ENCODE measurements at regions not wholly inside any gene's neighbourhood (a gene's known extent, or its start where the extent isn't known, plus 50 kb on each side); places are given as distances from the start of the nearest gene placed in this dataset.

- intact Hi-C loops (cut with micrococcal nuclease), result no loop called here
These were observed 117.0 kb upstream of the HABP2 start for GRCh38 chr10:113435881-113436280.

- intact Hi-C loops (cut with micrococcal nuclease), result no loop called here
These were observed 116.0 kb upstream of the HABP2 start for GRCh38 chr10:113436851-113437250.

GRCh38 chr10:113438652-113439051 lies 114.2 kb upstream of the HABP2 start:
- intact Hi-C loops (cut with micrococcal nuclease), result no loop called here

- intact Hi-C loops (cut with micrococcal nuclease), result no loop called here
These were observed 111.6 kb upstream of the HABP2 start for GRCh38 chr10:113441220-113441619.

- intact Hi-C loops (cut with micrococcal nuclease), result no loop called here
These were observed 111.1 kb upstream of the HABP2 start for GRCh38 chr10:113441686-113442270.

GRCh38 chr10:113442336-113442735 lies 110.5 kb upstream of the HABP2 start:
- intact Hi-C loops (cut with micrococcal nuclease), result no loop called here

- intact Hi-C loops (cut with micrococcal nuclease), result no loop called here
These were observed 109.5 kb upstream of the HABP2 start for GRCh38 chr10:113443141-113443925.

- intact Hi-C loops (cut with micrococcal nuclease), result no loop called here
These were observed 108.0 kb upstream of the HABP2 start for GRCh38 chr10:113444766-113445365.

- intact Hi-C loops (cut with micrococcal nuclease), result no loop called here
These were observed 107.1 kb upstream of the HABP2 start for GRCh38 chr10:113445736-113446135.

GRCh38 chr10:113446739-113447138 lies 106.1 kb upstream of the HABP2 start:
- intact Hi-C loops (cut with micrococcal nuclease), result no loop called here

GRCh38 chr10:113447278-113447677 lies 105.6 kb upstream of the HABP2 start:
- intact Hi-C loops (cut with micrococcal nuclease), result no loop called here

GRCh38 chr10:113449006-113449695 lies 103.7 kb upstream of the HABP2 start:
- intact Hi-C loops (cut with micrococcal nuclease), result no loop called here

GRCh38 chr10:113450046-113450804 lies 102.6 kb upstream of the HABP2 start:
- intact Hi-C loops (cut with micrococcal nuclease), result loop anchor here (5.0 kb wide), 1 partner anchor 883 kb away; no protein-coding TSS in a partner anchor

- intact Hi-C loops (cut with micrococcal nuclease), result loop anchor here (5.0 kb wide), 1 partner anchor 884 kb away; no protein-coding TSS in a partner anchor
These were observed 101.9 kb upstream of the HABP2 start for GRCh38 chr10:113450906-113451305.

- intact Hi-C loops (cut with micrococcal nuclease), result loop anchor here (5.0 kb wide), 1 partner anchor 885 kb away; no protein-coding TSS in a partner anchor
These were observed 100.6 kb upstream of the HABP2 start for GRCh38 chr10:113452146-113452845.

- intact Hi-C loops (cut with micrococcal nuclease), result loop anchor here (5.0 kb wide), 1 partner anchor 886 kb away; no protein-coding TSS in a partner anchor
These were observed 99.5 kb upstream of the HABP2 start for GRCh38 chr10:113453351-113453750.

- intact Hi-C loops (cut with micrococcal nuclease), result loop anchor here (5.0 kb wide), 1 partner anchor 887 kb away; no protein-coding TSS in a partner anchor
These were observed 98.4 kb upstream of the HABP2 start for GRCh38 chr10:113454341-113455061.

- intact Hi-C loops (cut with micrococcal nuclease), result no loop called here
These were observed 96.9 kb upstream of the HABP2 start for GRCh38 chr10:113455947-113456346.

GRCh38 chr10:113456741-113457140 lies 96.1 kb upstream of the HABP2 start:
- intact Hi-C loops (cut with micrococcal nuclease), result no loop called here

- intact Hi-C loops (cut with micrococcal nuclease), result no loop called here
These were observed 95.4 kb upstream of the HABP2 start for GRCh38 chr10:113457408-113457807.

All from T-helper 2 cell treated with Interferon-gamma antibody and Interleukin-4, amounts not matched to agents 100 ng/mL and 5 ng/mL, for 36 hours (primary cell).